GM18508 (cell line): ENCODE measurements at regions not wholly inside any gene's neighbourhood (a gene's known extent, or its start where the extent isn't known, plus 50 kb on each side); places are given as distances from the start of the nearest gene placed in this dataset.

Experiments
- ATAC-seq: cut with Tn5 transposase; IDR thresholded peaks from one replicate; pipeline ENCODE4 v1.9.1; 2021; ENCODE audit warnings: moderate number of reproducible peaks; ENCODE audit not compliant: insufficient read depth, unreplicated experiment

DNA sequence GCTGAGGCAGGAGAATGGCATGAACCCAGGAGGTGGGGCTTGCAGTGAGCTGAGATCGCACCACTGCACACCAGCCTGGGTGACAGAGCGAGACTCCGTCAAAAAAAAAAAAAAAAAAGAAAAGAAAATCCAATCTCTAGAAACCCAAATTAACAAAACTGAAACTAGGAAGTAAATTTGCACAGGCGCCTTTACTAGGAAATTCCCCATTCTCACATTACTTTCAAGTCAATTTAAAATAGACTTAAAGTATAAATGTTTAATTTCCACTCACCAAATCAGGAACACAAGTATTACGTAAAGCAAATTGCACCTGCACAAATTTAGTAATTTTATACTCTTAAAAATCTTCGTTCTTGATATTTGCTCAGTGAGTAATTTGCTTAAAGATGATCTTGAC is 67.8 kb upstream of the BCAR3 start:
- ATAC-seq = no peak

DNA sequence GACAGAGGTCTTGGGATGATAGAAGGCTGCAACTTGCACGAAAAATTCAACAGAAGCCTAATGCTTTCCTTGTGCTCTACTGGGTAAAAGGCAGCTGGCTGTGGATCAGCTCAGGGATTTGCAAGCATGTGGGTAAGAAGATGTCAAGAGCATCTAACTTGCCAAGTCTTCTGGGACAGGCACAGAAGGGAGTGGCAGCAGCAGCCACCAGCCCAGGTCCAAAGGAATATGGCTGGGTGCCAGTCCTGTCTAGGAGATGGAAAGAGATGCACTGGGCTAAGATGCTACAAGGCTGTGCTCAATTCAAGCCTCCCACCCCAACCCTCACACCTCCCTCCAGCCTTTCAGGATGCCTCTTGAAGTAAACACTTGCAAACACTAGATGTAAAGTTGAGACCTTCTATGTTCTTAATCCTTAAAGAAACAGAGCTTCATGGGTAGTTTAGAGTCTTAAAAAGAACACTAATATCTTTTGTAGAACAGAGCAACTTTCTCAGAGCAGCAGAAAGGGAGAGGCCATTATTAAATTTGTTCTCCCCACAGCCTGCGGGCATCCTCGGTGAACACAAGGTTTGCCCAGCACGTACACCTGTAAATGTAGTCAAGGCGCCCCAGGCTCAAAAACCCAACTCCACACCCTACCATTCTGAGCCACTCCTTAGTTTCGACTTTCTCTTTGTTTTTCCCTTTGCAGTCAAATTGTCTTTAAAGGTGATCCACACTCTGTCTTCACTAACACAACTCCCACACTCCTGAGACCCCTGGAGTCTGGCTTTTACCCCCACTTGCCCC is 64.6 kb upstream of the BCAR3 start:
- no peak for ATAC-seq

DNA sequence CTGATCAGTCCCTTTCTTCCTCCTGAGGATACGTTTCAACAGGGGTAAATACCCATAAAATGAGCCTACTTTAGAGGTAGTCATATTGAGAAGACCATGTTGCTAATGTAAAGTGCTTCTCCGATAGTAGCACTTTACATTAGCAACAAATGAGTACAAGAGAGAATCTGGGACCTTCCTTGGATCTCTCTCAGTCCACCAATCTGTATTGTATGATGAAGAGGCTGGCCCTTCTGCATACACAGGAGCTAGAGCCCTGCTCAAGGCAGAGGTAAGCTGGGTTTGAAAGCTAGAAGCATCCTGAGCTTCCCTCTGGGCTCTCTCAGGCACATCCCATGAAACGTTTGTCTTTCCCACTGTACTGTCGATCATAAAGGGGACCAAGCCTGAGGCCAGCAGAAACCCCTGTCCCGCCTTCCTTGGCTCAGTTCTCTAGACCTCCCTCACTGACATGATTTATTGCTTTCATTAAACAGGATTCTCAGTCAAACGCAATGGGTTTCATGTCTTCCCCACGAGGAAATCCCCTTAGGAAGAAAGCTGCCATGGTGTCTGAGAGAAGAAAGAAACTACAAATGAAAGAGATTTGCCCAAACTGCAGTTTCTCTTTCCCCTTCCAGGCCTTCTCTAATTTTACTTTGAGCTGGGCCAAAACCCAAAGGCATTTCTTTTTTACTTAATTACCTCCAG is 62.8 kb upstream of the BCAR3 start:
- ATAC-seq = no peak

DNA sequence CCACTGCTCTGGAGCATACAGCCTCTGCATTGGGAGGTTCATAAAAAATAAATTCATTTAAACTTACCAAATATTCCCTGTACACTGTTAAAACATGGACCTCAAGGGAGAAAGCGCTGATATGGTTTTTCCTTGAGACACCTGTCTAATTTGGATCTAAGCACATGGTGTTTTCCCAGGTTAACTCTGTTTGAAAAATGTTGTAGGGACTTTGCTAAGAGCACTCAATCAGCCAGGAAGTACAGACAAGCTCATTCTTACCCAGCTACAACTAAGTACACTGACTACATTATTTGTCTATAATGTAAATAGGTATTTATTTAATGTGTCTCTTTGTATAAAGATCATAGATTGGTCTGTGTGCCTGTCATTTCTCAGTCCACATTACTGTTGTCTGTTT is 61.8 kb upstream of the BCAR3 start:
- ATAC-seq = no peak

DNA sequence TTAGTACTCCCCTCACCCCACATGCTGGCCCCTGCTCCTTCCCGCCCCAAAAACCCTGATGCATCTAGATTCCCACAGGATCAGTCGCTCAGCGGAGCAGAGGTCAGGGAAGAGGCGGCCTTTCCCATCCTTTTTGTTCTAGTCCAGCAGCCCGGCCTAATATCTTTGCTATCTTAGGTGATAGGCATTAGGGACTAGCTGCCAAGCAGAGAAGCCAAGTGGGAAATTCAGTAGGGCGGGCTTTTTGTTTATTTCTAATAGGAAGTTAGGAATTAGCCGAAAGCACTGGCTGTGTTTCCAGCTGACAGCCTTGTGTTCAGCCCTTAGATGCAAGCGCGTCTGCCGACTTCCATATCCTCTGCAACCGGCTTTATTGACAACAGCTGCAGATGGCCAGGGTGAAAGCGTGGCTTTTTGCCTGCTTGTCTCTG is 59.0 kb upstream of the BCAR3 start:
- ATAC-seq = no peak

DNA sequence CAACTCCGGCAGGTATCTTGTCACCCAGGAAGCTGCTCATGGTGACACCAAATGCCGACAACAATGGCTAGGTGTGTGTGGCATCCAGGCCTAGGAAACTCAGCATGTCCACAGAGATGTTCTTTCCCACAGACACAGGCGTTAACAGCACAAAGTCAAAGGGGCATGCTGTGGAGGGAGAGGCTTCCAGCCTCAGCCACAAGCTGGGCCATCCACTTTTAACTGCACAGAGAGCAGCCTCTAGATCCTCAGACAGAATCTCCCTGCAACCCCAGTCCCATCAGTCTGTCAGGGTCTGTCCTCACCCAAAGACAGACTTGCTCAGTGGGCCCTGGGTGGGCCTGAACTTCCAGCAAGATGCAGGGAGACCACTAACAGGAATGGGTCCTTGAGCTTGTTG is 58.5 kb upstream of the BCAR3 start:
- no peak for ATAC-seq

DNA sequence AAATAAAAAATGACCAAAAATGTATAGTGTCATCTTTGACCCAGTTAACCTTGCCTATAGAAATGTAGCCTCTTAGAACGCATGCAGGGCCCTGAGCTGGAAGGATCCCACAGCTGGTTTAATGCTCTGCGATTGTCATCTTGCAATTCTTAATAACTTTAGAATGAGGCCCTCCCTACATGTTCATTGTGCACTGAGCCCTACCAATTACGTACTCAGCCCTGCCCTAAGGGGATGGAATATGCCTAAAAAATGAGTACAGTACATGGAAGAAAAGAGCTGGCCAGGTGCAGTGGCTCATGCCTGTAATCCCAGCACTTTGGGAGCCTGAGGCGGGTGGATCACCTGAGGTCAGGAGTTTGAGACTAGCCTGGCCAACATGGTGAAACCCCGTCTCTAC is 57.8 kb upstream of the BCAR3 start:
- no peak for ATAC-seq

DNA sequence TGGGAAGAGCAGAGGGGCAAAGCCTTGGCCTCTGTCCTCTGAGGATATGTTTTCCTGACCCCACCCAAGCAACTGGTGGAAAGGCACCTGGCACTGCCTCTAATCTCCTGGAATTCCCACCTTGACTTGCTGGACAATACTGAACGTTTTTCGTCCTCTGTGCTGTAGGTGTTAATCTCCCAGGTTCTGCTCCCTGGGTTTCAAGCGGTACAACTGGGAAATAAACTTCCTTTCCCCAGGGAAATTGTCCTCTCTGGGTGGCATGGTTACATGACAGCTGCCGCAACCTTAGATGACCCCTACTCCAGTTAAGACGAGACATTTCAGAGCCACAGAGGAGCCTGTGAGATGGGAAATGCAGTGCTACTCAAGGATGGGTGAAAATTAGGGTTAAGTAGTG is 57.3 kb upstream of the BCAR3 start:
- no peak for ATAC-seq

DNA sequence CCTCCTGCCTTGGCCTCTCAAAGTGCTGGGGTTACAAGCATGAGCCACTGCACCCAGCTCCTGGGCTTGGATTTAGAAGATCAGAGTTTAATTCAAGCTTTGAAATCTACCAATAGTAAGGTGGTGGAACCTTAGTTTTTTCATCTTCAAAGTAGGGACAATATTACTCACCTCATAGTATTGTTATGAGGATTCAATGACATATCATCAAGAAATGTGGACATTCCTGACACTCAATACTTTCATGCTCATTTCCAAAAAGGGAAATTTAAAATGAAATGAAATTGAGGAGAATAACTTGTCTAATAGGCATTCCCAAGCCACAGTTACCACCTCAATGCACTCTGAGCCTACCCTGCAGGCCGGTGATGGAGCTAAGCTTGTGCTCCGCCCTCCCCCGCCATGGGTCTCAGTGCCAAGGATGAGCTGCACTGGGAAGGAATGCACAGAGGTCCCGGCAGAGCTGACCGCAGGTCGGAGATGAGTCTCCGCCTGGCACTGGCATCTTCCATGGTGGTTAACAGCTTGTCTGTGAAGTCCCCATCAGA is 56.5 kb upstream of the BCAR3 start:
- ATAC-seq = no peak

DNA sequence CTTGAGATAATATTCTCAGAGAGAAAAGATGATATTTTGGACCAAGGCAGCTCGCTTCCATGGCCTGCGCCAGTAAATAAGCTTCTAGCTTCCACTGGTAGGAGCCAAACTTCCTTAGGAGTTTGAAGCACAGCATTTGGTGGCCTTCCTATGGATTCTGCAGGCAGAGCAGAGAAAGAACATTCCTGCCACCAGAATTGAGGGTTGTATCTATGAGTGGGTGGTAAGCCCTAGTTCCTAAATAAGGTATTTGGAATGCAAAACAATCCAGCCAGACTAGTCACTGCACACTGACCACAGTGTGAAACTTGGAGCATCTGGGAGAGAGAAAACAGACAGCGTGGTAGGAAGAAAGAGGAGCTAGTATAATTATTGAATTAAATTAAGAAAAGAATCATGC is 54.1 kb upstream of the BCAR3 start:
- ATAC-seq = no peak

DNA sequence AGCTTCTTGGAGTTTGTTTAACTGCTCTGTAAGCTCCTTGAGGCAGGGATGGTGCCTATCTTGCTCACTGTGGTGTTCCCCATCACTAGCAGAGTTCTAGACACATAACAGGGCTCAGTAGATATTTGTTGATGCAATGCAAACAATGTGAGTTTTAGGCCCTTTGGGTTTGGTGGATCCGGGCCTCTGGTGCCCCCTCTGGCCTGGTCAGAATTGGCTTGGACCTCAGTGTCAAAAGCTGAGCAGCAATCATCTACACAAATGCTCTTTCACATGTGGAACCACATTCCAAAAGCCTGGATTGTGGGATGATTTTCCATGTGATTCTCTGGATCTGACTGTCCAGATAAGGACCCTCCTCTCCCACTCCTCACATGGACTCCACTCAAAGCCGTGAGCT is 53.4 kb upstream of the BCAR3 start:
- ATAC-seq = no peak

DNA sequence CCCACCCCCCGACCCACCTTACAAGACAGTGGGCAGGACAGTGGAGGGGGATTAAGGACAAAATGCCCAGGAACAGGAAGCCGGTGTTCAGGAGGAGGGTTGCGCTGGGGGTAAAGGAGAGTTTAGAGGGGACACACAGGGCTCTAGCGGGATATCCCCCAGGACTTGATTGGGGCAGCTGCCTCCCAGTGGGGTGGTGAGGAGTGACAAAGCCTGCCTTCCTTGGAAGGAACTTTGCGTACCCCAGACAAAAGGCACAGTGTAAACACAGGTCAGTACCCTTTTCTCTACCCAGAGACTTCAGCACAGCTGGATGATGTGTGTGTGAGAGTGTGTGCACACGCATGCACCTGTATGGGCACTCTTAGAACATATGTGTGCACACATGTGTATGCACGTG is 51.7 kb upstream of the BCAR3 start:
- no peak for ATAC-seq

DNA sequence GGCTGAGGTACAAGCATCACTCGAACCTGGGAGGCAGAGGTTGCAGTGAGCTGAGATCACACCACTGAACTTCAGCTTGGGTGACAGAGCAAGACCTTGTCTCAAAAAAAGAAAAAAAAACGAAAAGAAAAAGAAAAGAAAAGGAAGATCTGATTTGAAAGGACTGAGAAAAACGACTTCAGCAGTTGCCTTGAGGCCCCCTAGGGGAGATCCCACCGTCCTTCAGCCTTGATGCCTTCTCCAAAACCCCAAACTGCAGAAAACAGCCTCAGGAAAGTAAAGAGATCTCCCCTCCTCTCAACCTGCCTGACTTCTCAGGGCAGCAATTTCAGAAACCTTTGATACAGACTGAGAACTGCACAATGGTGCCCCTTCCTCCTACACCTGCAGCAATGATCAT is 50.9 kb upstream of the BCAR3 start:
- ATAC-seq = no peak
